RPMI7951 (cell line): ENCODE measurements at regions not wholly inside any gene's neighbourhood (a gene's known extent, or its start where the extent isn't known, plus 50 kb on each side); places are given as distances from the start of the nearest gene placed in this dataset.

Experiments used
- DNase-seq: peaks from one replicate; pipeline ENCODE4 v3.0.0-alpha.2; 2012; ENCODE audit warnings: low read depth

DNA sequence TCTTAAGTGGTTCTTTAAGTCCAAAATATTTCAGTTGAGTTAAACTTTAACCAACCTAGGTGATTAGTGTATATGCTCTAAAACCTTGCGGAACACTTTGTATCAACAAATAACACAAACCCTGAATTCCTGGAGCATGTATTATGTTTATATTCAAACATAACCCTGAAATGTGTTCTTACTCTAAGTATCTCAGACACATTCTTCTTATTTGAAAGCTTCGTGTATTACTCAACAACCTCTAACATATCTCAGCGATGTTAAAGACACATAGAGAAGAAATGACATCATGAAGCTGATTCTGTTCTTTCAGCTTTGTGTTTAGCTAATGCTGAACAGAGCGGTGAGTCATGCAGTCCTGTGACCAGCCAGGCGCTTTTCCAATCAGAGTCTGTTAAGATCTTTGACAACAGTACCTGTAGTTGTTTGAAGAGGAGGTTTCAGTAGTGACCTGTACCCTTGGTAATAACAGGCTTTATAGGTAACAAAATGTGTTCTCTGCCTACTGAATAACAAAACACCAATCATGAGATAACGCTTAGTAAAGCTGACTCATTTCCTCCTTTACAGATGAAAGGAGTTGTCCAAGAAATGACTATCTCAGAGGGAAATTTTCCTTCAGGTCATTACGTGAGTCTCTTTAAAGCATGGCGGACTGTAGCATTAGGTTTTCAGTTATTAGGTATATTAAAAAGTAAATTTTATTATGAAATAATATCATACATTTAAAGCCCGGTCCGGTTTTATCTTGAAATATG is 67.3 kb upstream of the KLF6 start:
- peak; percentile 94 for DNase-seq

DNA sequence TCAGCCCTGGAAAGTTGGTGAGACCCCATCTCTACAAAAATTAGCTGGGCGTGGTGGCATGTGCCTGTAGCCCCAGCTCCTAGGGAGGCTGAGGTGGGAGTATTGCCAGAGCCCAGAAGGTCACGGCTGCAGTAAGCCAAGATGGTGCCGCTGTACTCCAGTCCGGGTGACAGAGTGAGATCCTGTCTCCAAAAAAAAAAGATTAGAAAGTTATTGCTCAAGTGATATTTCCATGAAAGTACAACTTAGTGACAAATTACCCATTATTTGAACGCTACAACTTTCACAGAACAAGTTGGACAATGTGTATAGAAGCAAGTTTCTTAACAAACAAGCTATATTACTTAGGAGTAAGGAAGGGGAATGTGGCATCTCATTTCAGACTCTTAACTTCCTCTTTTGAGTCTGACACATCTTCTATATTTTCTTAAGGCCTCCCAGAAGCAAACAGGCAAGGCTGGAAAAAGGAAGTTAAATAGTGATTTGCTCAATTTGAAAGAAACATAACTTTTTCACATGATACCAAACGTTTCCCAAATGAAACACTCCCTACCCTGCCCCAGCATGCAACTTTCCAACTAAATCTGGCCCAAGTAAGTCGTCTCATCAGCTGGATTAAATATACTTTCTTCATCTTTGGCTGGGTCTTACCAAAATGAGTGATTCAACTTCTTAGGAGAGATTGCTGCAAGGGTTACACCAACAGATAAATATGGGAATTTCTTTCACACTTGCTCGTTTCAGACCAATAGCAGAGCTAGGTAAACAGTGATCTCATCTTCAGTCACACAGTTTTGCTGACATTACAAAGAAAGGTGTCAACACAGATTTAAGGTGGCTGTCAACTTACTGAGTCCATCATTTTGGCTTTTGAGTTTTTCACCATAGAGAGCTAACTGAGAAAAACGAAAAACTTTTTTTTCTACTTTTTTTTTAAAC is 66.3 kb upstream of the KLF6 start:
- DNase-seq = peak; percentile 56

DNA sequence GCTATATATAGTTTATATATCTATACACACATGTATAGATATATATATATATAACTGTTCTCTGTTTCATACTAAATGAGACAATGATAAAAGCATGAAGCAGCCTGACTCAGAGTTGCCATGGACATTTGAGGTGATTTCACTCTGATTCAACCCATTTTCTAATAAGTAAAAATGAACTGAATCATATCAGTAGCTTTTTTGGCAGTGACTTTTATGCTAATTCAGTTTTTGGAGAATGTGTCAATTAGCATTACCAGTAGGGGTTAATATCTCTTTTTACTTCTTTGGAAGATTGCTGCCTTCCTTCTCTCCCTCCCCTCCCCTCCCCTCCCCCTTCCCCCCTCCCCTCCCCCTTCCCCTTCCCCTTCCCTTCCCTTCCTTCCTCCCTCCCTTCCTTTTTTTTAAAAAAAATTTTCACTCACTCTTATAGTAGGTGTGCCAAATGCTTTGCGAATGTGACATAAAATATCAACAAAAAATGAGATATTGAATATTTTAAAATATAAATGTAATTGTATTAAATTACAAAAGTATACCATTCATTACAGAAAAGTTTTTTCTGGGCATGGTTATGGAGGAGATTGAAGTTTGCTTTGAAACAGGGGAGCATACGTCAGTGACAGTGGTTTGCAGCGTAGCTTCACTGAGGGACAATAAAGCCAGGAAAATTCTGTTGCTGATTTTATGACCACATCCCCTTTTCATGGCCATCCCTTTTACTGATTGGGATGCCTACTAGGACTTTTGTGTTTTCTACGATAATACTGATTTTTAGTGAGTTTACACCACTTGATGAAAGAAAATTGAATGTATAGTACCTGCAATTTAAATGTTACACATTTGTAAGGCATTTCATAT is 64.0 kb upstream of the KLF6 start:
- DNase-seq = peak; percentile 46

DNA sequence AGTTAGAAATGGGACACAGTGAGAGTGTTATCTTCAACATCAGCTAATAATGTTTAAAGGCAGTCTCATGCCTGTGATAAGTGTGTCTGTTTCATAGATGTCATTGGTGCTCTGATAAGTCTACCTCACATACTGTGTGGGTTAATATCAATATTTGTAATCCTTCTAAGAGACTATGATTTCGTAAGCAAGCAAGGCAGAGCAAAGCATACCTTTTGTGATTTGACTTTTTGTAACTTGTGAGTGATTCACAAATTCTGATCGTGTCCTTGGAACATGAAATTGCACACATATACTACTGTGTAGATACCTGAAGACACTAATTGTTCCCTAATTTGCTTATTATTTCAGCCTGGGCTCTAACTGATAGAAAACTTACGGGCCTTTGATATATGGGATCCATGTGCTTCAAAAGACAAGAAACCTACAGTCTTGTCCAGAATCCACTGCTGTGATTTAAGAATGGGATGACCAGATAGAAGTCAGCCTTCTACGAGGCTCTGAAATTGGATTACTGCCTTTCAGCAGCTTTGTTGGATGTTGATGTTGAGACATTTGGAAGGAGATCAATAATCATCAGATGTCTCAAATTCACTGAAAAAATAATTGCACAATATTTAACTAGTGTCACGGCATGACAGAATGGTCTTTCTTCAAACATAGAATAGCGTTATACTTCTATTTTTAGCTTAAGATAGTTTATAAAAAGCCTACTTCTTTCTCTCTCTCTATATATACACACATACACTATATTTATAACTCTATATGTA is 63.2 kb upstream of the KLF6 start:
- no peak for DNase-seq

DNA sequence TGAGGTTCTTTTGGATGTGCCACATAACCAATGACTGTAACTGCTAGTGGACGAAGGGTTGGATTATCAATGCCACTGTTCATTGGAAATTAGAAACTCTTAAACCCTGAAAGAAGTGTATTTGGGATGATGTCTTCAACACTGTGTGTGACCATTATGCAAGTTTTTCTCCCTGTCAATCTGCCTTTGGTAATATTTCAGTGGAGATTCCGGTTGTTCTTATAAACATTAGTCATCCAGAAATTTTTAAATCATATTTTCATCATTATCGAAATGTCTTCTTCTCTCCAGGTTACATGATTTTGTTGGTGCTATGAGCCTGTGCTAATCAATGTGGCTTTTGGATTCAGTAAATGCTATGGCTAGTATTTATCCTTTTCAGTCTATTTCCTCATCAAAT is 61.7 kb upstream of the KLF6 start:
- DNase-seq = no peak

DNA sequence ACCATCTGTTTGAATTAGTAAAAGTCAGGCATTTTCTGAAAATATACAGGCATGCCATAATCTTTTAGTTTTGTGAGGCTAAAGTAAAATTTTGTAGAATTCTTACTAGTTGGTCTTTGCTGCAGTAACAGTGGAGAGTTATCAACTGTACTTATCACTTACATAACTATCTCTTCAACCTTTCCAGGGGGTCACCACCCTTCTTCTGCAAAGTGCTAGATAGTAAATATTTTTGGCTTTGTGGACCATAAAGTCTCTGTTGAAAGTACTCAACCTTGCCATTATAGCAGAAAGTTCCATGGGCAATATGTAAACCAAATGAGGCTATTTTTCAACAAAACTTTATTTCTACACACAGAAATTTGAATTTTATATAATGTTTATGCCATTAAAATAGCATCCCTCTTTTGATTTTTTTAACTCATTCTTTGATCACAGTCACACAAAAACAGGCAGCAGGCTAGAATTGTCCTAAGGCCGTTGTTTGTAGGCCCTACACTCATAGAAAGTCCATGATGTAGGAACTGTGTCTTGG is 59.5 kb upstream of the KLF6 start:
- no peak for DNase-seq

DNA sequence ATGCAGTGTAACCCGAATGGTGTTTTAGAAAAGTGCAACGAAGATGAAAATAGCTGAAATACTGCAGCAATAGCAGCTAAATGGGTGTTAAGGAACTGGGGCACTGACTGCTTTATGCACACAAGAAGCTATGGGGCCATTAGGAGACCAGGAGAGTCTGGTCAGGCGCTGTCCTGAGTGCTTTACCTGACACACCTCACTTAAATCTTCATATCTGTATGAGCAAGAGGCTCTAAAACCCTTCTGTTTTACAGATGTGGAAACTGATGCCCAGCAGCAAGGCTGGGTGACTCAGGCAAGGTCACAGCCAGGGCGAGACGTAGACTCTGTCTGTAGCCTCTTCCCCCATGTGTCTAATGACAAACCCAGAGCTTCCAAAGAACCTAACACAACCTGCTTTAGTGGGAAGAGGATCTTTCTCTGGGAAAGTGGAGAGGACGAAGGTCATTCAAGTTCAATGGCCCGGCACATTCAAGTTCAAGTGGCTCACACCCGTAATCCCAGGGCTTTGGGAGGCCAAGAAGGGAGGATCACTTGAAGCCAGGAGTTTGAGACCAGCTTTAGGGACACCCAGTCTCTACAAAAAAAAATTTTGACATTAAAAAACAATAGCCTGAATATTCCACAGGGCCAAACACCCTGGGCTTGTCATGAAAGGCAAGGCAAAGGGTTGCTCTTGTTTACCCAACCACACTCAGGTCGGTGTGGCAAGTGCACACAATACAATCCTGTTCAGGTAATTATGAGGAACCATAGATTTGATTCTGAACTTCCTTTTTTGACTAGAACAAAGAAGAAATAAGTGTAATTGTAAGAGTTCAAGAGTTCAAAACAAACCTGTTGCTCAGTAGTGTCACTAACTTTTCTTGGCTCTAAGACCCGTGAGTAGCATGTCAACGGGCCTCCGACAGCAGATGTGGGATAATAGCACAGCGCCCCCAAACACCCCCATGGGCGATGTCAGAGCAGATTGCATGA is 53.7 kb upstream of the KLF6 start:
- peak; percentile 71 for DNase-seq

DNA sequence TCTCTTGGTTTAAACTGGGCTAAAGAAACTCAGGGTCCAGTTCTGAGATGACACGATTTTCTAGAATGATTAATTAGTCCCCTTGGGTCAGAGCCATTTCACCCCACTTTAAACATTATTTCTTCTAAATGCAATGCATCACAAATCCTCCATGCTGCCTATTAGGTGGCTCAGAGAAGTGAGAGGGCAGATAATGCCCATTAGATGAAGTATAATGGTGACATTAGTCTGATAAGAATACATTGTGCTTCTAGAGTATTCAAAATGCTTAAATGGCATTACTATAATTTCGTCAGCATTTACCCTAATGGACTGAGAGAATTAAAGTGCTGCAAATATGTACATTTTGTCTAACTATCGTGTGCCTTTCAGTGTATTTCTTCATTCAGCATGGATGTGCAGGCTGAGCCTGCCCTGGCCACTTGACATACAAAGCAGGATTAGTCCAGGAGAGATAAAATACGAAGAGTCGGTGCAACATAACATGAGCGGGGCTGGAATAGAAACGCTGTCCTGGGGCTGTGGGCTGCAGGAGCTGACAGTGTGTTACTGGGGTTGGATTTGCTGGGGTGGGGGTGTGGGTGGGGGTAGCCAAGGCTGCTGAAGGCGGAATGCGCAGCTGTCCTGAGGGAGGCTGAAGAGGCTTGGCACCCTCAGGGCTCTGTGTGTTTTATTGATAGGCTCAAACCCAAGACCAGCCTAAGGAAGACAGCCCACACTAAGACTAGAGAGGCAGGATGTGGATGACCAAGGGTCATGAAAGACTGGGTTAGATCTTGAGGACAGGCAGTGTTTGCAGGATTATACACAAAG is 52.8 kb upstream of the KLF6 start:
- DNase-seq = no peak

DNA sequence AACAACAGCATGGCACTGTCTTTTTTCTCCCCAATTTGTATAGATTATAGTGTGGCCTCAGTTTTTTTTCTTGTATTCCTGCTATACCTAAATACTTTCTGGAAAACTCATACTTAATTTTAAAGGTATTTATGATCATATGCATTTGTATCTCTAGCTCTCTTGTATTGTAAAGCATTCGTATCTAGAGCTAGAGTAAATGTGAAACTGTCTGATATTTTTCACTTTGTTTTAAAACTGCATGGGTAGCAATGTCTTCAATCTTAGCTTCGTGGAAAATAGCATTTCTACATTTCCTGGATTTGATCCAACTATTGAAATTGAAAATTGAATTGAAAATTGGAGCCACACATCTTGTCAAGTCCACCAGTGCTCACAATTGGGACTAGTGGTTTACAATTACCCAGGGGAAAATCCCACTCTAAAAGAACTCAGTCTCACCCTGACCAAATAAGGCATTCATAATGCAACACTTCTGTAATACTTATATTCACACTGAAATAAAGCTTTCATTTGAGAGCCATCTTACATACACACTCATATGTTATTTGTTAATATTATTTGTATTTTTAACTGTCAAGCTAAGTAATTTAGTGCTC is 51.3 kb upstream of the KLF6 start:
- no peak for DNase-seq

DNA sequence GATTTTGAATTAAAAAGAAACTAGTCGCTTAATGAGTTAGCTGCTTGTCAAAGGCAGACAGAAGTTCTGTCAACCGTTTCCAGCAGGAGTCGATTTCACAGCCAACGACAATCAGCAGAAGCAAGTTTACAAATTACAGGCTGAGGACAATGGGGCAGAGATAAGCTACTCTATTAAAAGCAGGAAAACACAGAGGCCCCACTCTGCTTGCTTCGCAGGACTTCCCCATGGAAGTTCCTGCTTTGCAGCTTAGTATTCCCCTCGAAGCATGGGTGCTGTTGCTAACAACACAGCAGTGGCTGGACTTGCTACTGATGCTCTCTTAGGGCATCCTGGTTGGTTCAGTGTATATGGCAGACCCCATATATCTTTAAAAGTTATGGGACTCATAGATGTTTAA is 50.8 kb upstream of the KLF6 start:
- no peak for DNase-seq

DNA sequence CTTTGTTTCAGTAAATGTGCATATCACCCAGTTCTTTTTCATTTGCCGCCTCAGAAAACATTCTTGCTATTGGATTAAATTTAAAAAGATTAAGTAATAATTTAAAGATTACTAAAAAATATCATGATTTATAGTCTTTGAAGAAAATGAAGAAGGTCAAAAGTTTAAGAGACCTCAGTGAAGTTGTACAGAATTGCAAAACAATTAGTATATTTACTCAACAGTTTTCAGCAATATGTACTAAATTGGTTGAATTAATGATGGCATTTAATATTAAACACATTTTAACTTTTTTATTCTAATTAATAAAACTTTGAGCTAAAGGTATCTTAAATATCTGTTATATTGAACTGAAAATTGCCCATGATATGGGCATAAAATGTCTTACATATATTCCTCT is 49.9 kb upstream of the KLF6 start:
- DNase-seq = no peak
